Erythroblast (primary cell): ENCODE measurements at regions not wholly inside any gene's neighbourhood (a gene's known extent, or its start where the extent isn't known, plus 50 kb on each side); places are given as distances from the start of the nearest gene placed in this dataset.

ENCODE experiments used
- GATA1 ChIP-seq: IDR thresholded peaks from 2 replicates; pipeline ENCODE4 v1.6.1; 2011; ENCODE audit warnings: low read depth, mild to moderate bottlenecking, control low read depth, low read length, moderate library complexity
- POLR2A ChIP-seq: IDR thresholded peaks from 2 replicates; pipeline ENCODE4 v1.6.1; 2011; ENCODE audit warnings: mild to moderate bottlenecking, low read length

DNA sequence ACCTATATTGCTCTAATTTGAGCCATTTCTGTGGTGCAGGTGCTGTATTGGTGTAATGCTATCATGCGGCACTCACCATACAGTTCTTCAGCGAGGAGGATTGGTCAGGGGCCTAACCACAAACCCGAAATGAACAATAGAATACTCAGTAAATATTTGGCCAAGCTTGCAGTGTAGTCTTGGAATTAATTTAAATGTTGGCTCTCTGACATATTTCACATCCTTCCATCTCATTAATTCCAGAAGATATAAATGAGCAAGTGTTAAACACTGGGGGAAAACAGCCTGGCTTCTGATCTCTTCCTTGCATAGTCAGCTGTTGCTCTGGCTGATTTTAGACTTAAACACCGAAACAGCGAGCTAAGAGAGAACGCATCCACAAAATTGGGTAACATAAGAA lies 663.1 kb upstream of the GHITM start:
- no peak for TF ChIP-seq POLR2A
- TF ChIP-seq GATA1, result no peak
